ENCODE measurements at regions not wholly inside any gene's neighbourhood (a gene's known extent, or its start where the extent isn't known, plus 50 kb on each side); places are given as distances from the start of the nearest gene placed in this dataset.

DNA sequence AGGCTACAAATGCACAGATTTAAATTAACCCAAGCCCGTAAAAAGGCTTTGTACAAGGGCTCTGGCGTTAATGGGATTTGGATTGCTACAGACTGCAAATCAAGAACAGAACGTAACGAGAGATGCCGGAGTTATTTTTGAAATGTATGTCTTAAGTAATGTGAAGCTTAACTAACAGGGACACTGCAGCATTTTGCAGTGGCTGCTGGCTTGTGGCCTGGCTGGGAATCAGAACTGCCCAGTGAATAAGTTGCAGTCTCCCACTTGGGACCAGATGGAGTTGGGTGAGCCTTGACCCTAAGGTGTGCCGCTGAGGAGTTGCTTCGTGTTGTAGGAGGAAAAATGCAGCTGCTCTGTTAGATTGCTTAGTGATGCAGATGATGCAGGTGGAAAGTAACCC lies 318.4 kb downstream of the DHX15 start:
- DNase-seq (ENCODE audit: low spot score in 2 of 2) = no peak
- no peaks in the 10 kb centered on the region for H3K27me3 ChIP-seq

DNA sequence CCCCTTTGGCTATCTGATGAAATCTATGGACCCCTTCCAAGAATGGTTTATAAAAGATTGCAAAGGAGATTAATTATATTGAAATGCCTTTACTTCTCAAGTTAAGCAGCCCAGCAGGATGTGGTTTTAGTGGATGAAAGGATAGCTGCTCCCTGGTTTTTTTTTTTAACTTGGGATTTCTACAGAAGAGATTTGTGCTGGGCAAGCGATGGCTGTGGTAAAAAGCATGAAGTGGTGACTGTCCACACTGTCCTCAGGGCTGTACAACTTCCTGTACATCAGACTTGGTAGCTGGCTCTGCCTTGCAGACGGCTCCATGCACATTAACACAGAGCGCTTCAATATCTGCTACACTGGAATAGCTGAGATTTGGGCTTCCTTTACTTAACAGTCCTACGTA lies 321.7 kb downstream of the DHX15 start:
- Histone ChIP-seq H3K27ac (no peak overlapping the region), H3K27me3 (no peaks in the 10 kb centered on the region), H3K4me1 (no peaks in the 10 kb centered on the region), H3K4me3 (no peak overlapping the region), H3K36me3 (no peaks in the 10 kb centered on the region), H3K9me3 (no peaks in the 10 kb centered on the region)
- TF ChIP-seq, protein P1, sequence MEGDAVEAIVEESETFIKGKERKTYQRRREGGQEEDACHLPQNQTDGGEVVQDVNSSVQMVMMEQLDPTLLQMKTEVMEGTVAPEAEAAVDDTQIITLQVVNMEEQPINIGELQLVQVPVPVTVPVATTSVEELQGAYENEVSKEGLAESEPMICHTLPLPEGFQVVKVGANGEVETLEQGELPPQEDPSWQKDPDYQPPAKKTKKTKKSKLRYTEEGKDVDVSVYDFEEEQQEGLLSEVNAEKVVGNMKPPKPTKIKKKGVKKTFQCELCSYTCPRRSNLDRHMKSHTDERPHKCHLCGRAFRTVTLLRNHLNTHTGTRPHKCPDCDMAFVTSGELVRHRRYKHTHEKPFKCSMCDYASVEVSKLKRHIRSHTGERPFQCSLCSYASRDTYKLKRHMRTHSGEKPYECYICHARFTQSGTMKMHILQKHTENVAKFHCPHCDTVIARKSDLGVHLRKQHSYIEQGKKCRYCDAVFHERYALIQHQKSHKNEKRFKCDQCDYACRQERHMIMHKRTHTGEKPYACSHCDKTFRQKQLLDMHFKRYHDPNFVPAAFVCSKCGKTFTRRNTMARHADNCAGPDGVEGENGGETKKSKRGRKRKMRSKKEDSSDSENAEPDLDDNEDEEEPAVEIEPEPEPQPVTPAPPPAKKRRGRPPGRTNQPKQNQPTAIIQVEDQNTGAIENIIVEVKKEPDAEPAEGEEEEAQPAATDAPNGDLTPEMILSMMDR (IDR thresholded peaks at IDR 0.05) = no peak
- no peak for TF ChIP-seq POLR2AphosphoS5 (IDR thresholded peaks at IDR 0.05)
- no peak for TF ChIP-seq POLR2A (IDR thresholded peaks at IDR 0.05)
- intact Hi-C loops (cut with DNase I; ENCODE audit: low total_unique reads) = no loop called here
- DNase-seq (ENCODE audit: low spot score in 2 of 2) = no peak

More for the DNA sequence above, 318.4 kb downstream of the DHX15 start:
- Histone ChIP-seq H3K4me3 (no peak overlapping the region), H3K9me3 (no peaks in the 10 kb centered on the region), H3K4me1 (no peaks in the 10 kb centered on the region), H3K36me3 (no peaks in the 10 kb centered on the region), H3K27ac (no peak overlapping the region)
- intact Hi-C loops (cut with DNase I; ENCODE audit: low total_unique reads) = no loop called here
- TF ChIP-seq, protein P1 (IDR thresholded peaks at IDR 0.05) = no peak
- TF ChIP-seq POLR2A (IDR thresholded peaks at IDR 0.05) = no peak
- no peak for TF ChIP-seq POLR2AphosphoS5 (IDR thresholded peaks at IDR 0.05)

DNA sequence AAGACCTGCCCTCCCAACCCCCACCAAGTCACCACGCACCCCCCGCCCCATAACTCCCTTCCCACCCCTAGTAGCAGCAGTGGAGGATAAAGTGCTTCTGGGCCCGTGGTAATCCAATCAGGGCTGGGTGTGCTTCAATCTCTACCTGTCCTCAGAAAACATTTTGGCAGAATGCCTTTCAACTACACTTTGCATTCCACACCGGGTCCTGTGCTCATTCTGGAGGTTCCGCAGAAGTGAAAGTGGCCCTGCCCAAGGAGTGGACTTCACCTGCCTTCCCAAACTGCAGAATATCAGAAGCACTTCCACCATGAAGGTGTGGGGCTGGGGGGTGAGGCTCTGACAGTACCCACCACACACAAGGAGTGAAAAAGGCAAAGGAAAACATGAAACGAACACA lies 322.3 kb downstream of the DHX15 start:
- Histone ChIP-seq H3K9me3 (no peaks in the 10 kb centered on the region), H3K4me1 (no peaks in the 10 kb centered on the region), H3K27ac (no peak overlapping the region), H3K27me3 (no peaks in the 10 kb centered on the region), H3K36me3 (no peaks in the 10 kb centered on the region), H3K4me3 (peak overlapping the region in 2 of 3 donors; percentile 7 to 31)
- intact Hi-C loops (cut with DNase I; ENCODE audit: low total_unique reads) = no loop called here
- TF ChIP-seq POLR2A (IDR thresholded peaks at IDR 0.05) = no peak
- TF ChIP-seq, protein P1 (IDR thresholded peaks at IDR 0.05) = no peak
- TF ChIP-seq POLR2AphosphoS5 (IDR thresholded peaks at IDR 0.05) = no peak
- no peak for DNase-seq (ENCODE audit: low spot score in 2 of 2)

DNA sequence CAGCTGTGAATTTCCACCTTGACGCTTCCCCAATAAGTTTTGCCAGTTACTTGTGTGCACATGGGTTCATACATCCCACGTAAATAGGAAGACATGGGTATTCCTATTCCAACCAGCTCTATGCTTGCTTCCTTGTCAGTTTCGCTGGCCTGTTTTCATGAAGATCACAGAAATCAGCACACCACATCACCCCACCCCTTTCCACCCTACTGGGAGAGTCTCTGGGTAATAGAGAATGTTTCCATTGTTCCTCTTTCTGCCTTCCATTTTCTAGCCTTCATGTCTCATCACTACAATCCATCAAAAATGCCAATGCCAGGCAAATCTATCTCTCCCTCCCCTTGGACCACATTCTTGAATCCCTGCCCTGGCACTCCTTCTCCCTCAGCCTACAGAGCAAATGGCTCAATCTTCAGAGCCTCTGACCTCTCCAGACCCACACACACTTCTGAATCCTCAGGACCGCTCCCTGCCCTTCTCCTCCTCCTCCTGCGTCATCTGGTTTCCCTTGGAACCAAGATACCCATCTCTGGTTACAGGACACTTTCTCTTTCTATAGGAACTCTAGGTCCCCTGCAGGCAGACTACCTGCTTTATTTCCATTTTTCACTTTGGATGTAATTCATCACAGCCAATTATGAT lies 323.3 kb downstream of the DHX15 start:
- no peak overlapping the region for H3K4me3 ChIP-seq
- no peaks in the 10 kb centered on the region for H3K4me1 ChIP-seq
- no peak for DNase-seq (ENCODE audit: low spot score in 2 of 2)
- no peaks in the 10 kb centered on the region for H3K36me3 ChIP-seq
- no peaks in the 10 kb centered on the region for H3K27me3 ChIP-seq
- intact Hi-C loops (cut with DNase I; ENCODE audit: low total_unique reads) = no loop called here
- H3K9me3 ChIP-seq = no peaks in the 10 kb centered on the region
- TF ChIP-seq POLR2A (IDR thresholded peaks at IDR 0.05) (no peak), POLR2AphosphoS5 (IDR thresholded peaks at IDR 0.05) (no peak)
- TF ChIP-seq, protein P1 (IDR thresholded peaks at IDR 0.05) = no peak
- H3K27ac ChIP-seq = no peak overlapping the region

DNA sequence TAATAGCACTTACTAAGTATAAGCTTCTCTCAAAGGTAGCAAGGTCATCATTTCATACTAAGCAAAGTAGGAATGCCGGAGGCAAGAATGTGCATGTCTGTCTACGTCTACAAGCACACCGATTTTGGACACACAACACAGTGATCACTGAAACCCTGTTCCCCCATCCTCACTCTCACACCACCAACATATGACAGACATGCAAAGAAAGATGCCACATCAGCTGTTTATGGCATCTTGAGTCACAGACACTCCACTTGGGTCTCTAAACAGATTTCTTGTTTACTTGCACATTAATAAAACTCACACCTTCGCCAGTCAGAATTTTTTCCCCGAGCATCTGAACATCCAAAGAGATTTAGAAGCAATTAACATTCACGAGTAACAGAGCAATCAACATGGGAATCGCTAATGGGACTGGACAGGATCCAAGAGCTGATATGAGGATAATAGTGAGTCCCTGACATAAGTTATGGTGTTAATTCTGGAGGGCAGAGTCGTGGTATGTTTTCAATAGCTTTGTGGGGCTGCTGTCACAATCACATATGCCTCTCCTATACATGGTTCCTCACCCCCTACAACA lies 324.1 kb downstream of the DHX15 start:
- DNase-seq (ENCODE audit: low spot score in 2 of 2) = no peak
- Histone ChIP-seq H3K27ac (no peak overlapping the region), H3K4me1 (no peaks in the 10 kb centered on the region), H3K27me3 (no peaks in the 10 kb centered on the region), H3K4me3 (no peak overlapping the region), H3K36me3 (no peaks in the 10 kb centered on the region), H3K9me3 (no peaks in the 10 kb centered on the region)
- TF ChIP-seq, protein P1 (IDR thresholded peaks at IDR 0.05) = no peak
- no peak for TF ChIP-seq POLR2AphosphoS5 (IDR thresholded peaks at IDR 0.05)
- TF ChIP-seq POLR2A (IDR thresholded peaks at IDR 0.05) = no peak
- intact Hi-C loops (cut with DNase I; ENCODE audit: low total_unique reads) = no loop called here
